Muscle layer of colon (tissue), 2 donors: ENCODE measurements at regions not wholly inside any gene's neighbourhood (a gene's known extent, or its start where the extent isn't known, plus 50 kb on each side); places are given as distances from the start of the nearest gene placed in this dataset.
"Not testable (repeated sequence)": the region's sequence is repeated elsewhere in the genome, so short reads cannot be mapped to it uniquely, and the experiment has no call there.

Experiments
- H3K27ac ChIP-seq: one replicate; pipeline ENCODE4 v1.7.0; 2013; ENCODE audit warnings: low read depth, mild to moderate bottlenecking, low read length, moderate library complexity
- H3K27me3 ChIP-seq, 2 donors: one replicate each; pipeline ENCODE4 v1.7.0; 2013; ENCODE audit warnings: low read length in 2 of 2, mild to moderate bottlenecking in 2 of 2; ENCODE audit not compliant: insufficient read depth in 2 of 2, control insufficient read depth in 1 of 2
- H3K36me3 ChIP-seq: one replicate; pipeline ENCODE4 v1.7.0; 2013; ENCODE audit warnings: mild to moderate bottlenecking, low read length; ENCODE audit not compliant: insufficient read depth
- H3K4me1 ChIP-seq: one replicate; pipeline ENCODE4 v1.7.0; 2013; ENCODE audit warnings: mild to moderate bottlenecking, low read length; ENCODE audit not compliant: insufficient read depth
- H3K4me3 ChIP-seq, 2 donors: one replicate each; pipeline ENCODE4 v1.7.0; 2013; ENCODE audit warnings: low read length in 2 of 2, low read depth in 1 of 2, mild to moderate bottlenecking in 1 of 2, moderate library complexity in 1 of 2
- H3K9ac ChIP-seq: one replicate; pipeline ENCODE4 v1.7.0; 2013; ENCODE audit warnings: low read length
- H3K9me3 ChIP-seq: one replicate; pipeline ENCODE4 v1.7.0; 2013; ENCODE audit warnings: mild to moderate bottlenecking, low read length
- donor health status: abdominal sarcoma.
- donor health status: Adenocarcinoma of cecum.

DNA sequence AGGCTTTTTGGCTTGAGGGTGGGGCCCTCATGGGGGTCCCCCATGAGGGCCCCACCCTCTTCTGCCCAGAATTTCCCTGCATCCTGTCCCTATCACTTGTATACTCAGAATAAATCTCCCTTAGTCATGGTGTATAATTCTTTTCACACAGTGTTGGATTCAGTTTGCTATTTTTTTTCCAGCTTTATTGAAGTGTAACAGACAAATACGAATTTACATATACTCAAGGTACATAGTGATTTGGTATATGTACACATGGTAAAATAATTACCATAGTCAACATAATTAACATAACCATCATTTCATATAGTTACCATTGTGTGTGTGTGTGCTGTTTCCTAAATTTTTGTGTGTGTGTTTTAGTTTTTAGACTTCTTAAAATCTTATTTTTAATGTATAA lies 289.4 kb downstream of the CNTNAP3B start:
- H3K27ac ChIP-seq, H3K4me1 ChIP-seq, H3K4me3 ChIP-seq, H3K27me3 ChIP-seq, H3K36me3 ChIP-seq, H3K9ac ChIP-seq, H3K9me3 ChIP-seq: not testable (repeated sequence)

DNA sequence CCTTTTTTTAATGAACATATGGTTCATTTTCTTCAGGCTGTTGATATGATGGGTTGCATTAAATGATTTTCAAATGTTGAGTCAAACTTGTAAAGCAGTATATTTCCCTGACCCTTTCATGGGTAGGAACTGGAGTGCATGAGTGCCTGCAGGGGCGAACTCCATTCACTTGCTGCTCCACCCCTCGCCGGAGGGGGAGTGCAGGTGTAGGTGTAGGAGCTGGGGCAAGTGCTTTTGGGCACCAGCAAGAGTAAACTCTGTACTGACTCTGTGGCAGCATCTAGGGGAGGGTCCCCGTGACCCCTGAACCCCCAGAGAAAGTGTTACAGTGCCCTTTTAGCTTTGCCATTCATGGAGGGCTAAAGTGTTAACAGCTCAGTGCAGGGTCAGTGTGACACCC lies 290.3 kb downstream of the CNTNAP3B start:
- H3K27me3 ChIP-seq, H3K36me3 ChIP-seq, H3K4me3 ChIP-seq, H3K27ac ChIP-seq, H3K9ac ChIP-seq, H3K4me1 ChIP-seq, H3K9me3 ChIP-seq: not testable (repeated sequence)

DNA sequence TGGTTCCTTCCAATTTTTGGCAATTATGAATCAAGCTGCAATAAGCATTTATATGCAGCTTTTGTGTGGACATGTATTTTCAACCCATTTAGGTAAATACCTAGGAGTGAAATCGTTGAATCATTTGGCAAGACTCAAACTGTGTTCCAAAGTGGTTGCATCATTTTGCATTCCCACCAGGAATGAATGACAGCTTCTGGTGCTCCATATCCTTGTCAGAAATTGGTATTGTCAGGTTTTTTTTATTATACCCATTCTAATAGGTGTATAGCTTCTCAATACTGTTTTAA lies 290.7 kb downstream of the CNTNAP3B start:
- H3K4me3 ChIP-seq, H3K4me1 ChIP-seq, H3K9me3 ChIP-seq, H3K36me3 ChIP-seq, H3K27ac ChIP-seq, H3K9ac ChIP-seq, H3K27me3 ChIP-seq: not testable (repeated sequence)

DNA sequence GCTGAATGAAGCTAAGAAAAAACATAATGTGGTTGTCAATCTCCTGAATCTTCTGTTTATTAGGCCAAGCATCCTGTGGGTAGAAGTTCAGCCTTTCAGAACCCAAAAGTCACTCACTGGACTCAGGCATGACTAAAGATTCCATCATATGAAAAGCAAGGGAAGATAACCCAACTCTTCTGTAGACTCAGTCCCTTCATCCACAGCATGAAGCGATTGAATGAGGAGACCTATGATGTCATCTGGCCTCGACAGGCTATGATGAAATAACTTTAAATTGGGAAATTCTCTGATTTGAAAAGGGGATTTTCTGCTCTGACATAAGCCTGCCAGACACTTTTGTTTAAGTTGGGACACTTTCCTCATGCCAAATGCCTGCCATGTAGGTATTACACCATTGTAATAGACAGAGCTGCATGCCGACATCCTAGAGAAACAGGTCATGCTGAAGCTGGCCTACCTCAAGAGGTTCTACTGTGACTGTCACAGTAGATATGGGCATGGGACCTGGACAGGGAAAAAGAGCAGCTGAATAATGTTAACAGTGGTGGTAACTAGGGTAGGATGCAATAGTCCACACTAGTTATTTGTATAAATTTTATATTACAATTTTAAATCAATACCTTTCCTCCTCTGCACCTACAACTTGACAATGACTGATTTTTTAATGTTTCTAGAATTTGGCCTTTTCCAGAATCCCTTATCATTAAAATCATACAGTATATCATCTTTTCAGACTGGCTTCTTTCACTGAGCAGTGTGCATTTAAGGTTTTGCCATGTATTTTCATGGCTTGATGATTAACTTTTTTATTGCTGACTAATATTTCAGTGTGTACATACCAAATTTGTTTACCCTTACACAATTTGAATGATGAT lies 291.3 kb downstream of the CNTNAP3B start:
- not testable (repeated sequence) for H3K4me3 ChIP-seq, H3K27me3 ChIP-seq, H3K27ac ChIP-seq

DNA sequence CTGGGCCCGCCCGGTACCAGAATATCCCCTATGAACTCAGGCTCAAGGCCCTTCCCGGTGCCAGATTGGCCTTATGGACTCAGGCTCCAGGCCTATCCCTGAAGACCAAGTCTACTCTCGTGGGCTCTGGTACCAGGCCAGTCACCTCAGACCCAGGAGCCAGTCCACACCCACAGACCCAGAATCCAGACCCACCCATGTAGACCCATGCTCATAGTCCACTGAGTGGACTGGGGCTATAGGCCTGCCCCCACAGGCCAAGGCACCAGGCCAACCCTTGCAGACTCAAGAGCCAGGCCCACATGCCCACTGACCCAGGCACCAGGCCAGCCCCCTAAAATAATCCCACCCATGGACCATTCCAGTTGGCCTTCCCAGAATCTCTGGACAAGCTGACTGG lies 296.1 kb downstream of the CNTNAP3B start:
- H3K4me1 ChIP-seq, H3K9me3 ChIP-seq, H3K9ac ChIP-seq, H3K27me3 ChIP-seq, H3K4me3 ChIP-seq, H3K36me3 ChIP-seq, H3K27ac ChIP-seq: not testable (repeated sequence)

More for the DNA sequence above, 291.3 kb downstream of the CNTNAP3B start:
- not testable (repeated sequence) for H3K36me3 ChIP-seq, H3K9ac ChIP-seq, H3K4me1 ChIP-seq, H3K9me3 ChIP-seq

DNA sequence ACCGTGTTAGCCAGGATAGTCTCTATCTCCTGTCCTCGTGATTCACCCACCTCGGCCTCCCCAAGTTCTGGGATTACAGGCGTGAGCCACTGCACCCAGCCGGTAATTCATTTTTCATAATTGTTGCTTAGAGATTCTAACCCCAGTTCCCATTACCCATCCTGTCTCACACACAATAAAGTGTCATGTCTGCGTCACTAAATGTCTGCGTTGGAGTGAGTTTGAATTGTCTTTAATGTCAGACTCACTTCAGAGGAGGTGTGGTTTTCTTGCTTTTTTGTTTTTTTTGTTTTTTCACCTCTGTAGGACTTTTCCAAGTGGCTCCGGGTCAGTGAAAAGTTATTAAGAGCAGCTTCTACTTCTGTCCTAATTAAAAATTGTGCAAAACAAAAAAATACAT lies 304.5 kb downstream of the CNTNAP3B start:
- H3K9ac ChIP-seq, H3K4me1 ChIP-seq, H3K27ac ChIP-seq, H3K4me3 ChIP-seq, H3K27me3 ChIP-seq, H3K9me3 ChIP-seq, H3K36me3 ChIP-seq: not testable (repeated sequence)

DNA sequence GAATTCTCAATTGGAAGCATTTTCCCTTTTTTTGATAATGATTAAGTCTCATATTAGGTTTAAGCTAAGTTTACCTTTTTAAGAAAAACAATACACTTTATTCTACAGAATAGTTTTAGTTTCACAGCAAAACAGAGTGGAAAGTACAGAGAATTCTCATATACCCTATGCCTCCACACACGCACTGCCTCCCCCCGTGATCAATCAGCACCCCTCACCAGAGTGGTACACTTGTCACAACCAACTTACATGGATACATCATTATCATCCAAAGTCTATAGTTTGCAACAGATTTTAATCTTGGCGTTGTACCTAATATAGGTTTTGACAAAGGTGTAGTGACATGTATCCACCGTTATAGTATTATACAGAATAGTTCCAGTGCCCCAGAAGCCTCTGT lies 326.5 kb downstream of the CNTNAP3B start:
- H3K36me3 ChIP-seq, H3K9ac ChIP-seq, H3K9me3 ChIP-seq, H3K4me3 ChIP-seq, H3K27me3 ChIP-seq, H3K27ac ChIP-seq, H3K4me1 ChIP-seq: not testable (repeated sequence)

DNA sequence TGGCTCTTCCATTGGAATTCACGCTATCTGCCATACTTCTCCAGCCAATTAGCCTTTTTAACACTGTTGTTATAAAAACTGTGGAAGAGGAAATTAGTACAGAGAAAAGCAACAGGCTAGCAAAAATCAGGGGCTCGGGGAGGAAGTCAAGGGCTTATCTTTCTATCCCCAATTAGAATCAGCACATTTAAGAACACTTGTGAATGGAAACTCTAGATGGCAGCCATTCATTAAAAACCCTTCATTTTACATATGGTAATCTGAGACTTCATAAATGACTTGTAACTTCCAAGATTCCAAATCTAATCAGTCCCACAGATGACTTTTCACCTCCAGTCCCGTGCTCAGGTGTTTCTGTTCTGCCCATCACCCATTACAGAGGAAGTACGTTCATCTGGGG lies 330.5 kb downstream of the CNTNAP3B start:
- H3K9me3 ChIP-seq, H3K9ac ChIP-seq, H3K4me3 ChIP-seq, H3K27ac ChIP-seq, H3K36me3 ChIP-seq, H3K27me3 ChIP-seq, H3K4me1 ChIP-seq: not testable (repeated sequence)

DNA sequence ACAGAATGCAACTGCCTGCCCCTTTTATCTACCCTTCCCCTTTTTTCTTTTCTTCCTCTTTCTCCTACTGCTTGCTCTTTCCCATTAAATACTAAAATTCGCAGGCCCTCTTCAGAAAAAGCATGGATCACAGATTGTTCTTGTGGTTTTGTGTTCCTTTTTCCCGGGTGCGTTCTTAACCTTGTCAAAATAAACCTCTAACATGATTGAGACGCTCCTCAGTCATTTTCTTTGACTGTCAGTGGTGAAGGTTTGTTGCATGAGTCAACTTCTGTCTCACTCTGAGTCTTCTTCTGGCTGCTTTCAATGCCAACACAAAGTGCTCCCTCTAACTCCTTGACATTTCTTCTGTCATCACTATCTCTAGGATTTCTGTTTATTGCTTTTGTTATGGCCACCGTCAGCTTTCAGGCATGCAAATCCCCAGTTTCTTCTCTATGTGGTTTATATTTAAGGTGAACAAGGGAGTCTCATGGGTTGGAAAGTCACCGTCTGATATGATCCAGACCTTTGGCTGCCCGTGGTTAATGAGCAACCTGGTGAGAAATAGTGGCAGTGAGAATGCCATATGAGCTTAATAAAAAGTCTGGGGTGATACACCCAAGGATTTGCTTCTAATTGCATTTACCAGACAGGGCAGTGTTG lies 338.4 kb downstream of the CNTNAP3B start:
- H3K9ac ChIP-seq, H3K27me3 ChIP-seq, H3K27ac ChIP-seq, H3K4me3 ChIP-seq, H3K36me3 ChIP-seq, H3K9me3 ChIP-seq, H3K4me1 ChIP-seq: not testable (repeated sequence)

DNA sequence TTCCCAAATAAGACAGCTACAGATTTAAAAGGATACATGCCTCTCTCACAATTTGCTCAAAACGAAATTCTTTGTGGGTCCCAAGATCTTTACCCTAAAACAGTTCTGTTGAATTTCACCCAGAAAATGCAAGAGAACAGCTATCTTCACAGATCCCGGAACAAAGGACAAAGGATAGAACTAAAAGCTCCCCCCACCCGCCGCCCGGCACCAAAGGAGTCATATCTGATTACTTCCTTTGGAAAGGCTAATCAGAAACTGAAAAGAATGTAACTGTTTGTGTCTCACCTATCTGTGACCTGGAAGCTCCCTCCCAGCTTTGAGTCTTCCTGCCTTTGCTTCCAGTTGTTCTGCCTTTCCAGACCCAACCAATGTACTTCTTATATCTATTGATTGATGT lies 339.2 kb downstream of the CNTNAP3B start:
- H3K9me3 ChIP-seq, H3K4me1 ChIP-seq, H3K27me3 ChIP-seq, H3K36me3 ChIP-seq, H3K4me3 ChIP-seq, H3K27ac ChIP-seq, H3K9ac ChIP-seq: not testable (repeated sequence)

DNA sequence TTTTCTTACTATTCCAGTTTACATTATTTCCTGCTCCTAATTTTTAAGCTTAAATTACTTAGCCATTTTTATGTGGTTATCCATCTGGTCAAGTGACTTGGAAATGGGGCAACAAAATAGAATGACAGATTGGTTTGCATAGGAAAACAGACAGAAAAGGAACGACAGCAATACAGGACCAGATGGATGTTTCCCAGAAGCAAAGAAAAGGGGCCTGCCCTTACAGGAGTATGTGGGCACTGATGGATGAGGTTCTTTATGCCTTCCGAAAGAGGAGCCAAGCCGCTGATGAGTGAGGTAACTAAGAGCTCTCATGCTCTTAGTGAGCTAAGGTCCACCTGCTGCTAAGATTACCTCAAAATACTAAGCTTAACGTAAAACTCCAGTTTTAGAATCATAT lies 339.8 kb downstream of the CNTNAP3B start:
- not testable (repeated sequence) for H3K4me1 ChIP-seq, H3K9me3 ChIP-seq, H3K36me3 ChIP-seq, H3K27me3 ChIP-seq, H3K4me3 ChIP-seq, H3K27ac ChIP-seq, H3K9ac ChIP-seq

DNA sequence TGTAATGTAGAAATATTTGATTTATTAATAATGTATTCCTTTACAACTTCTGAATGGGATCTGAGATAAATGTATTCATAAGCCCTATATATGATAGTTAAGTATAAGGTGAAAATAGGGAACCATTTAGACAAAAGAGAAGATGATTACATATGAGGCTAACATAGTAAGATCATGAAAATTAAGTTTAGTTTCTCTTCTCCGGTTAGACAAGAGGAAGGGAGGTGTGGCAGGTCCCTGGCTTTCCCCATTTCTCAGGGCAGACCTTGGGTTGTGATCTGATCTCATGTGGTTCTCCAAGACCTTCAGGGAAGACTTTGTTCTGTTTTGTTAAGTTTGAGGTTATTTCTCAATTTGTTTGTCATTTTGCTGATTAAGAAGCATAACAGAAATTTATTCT lies 341.3 kb downstream of the CNTNAP3B start:
- not testable (repeated sequence) for H3K27ac ChIP-seq, H3K9ac ChIP-seq, H3K4me3 ChIP-seq, H3K36me3 ChIP-seq, H3K9me3 ChIP-seq, H3K27me3 ChIP-seq, H3K4me1 ChIP-seq
